GM12878 (cell line): ENCODE measurements at regions not wholly inside any gene's neighbourhood (a gene's known extent, or its start where the extent isn't known, plus 50 kb on each side); places are given as distances from the start of the nearest gene placed in this dataset.

ENCODE experiments used
- ATAC-seq: fragments of 200-7000 bp; cut with Tn5 transposase; 3 replicates; pipeline ENCODE4 v1.9.1; 2020; ENCODE audit warnings: mild to moderate bottlenecking, moderate library complexity
- BruUV-seq: library from RNA; stranded (reverse); fragments of 400-500 nt; replicated peaks from 2 replicates; lab custom pipeline; 2021; lab: Mats Ljungman, UMichigan
- CTCF ChIA-PET: fragments of 300-600 bp; sonication (Branson Sonifier 250); formaldehyde crosslinking; extraction: SDS; loops from one replicate; lab custom pipeline; 2021; ENCODE audit warnings: inconsistent platforms; lab: Yijun Ruan, JAX
- POLR2A ChIA-PET: fragments of 350-600 bp; formaldehyde crosslinking; extraction: SDS; loops from one replicate; lab custom pipeline; 2021; ENCODE audit warnings: inconsistent platforms; lab: Charles Lee
- RAD21 ChIA-PET: fragments of 300-600 bp; sonication (Branson Sonifier 250); formaldehyde crosslinking; loops from one replicate; lab custom pipeline; 2023; ENCODE audit warnings: antibody characterized with exemption; ENCODE audit not compliant: unreplicated experiment; lab: Charles Lee
- SMC1A ChIA-PET: fragments of 300-600 bp; sonication (Branson Sonifier 250); formaldehyde crosslinking; loops from one replicate; lab custom pipeline; 2023; ENCODE audit not compliant: unreplicated experiment, uncharacterized antibody; lab: Charles Lee
- DNase-seq: peaks from one replicate; pipeline ENCODE4 v3.0.0-alpha.2; 2011; ENCODE audit warnings: low read depth, low spot score
- FAIRE-seq: peaks from 3 replicates; lab custom pipeline; 2011; peaks lifted over from hg19 to GRCh38; lab: Jason Lieb, UNC
- H2AFZ ChIP-seq: 2 replicates; pipeline ENCODE4 v1.6.0; 2011; ENCODE audit warnings: low read depth, low read length, control low read depth; ENCODE audit not compliant: control insufficient read depth
- H3K27ac ChIP-seq: 2 replicates; pipeline ENCODE4 v1.5.1; 2011; ENCODE audit warnings: control low read depth; ENCODE audit not compliant: control insufficient read depth, insufficient read depth
- H3K27me3 ChIP-seq, 2 experiments: replicated peaks in 1 of 2; 2 replicates each; pipeline versions ENCODE4 v1.6.0 to v1.6.1; 2011; ENCODE audit warnings: low read length in 1 of 2; ENCODE audit not compliant: control insufficient read depth in 2 of 2, insufficient read depth in 2 of 2
- H3K36me3 ChIP-seq, 2 experiments: 2 replicates each; pipeline ENCODE4 v1.5.1; 2011; ENCODE audit warnings: low read length in 1 of 2; ENCODE audit not compliant: control insufficient read depth in 2 of 2, insufficient read depth in 2 of 2
- H3K4me1 ChIP-seq: 2 replicates; pipeline ENCODE4 v1.6.1; 2011; ENCODE audit warnings: mild to moderate bottlenecking, low read length, moderate library complexity, mixed read lengths; ENCODE audit not compliant: control insufficient read depth, insufficient read depth
- H3K4me2 ChIP-seq: 2 replicates; pipeline ENCODE4 v1.6.0; 2011; ENCODE audit warnings: control low read depth; ENCODE audit not compliant: control insufficient read depth, insufficient read depth
- H3K4me3 ChIP-seq: fragments of 200-600 bp; sonication (generic); 2 replicates; pipeline ENCODE4 v1.5.1; 2016
- H3K79me2 ChIP-seq: 2 replicates; pipeline ENCODE4 v1.6.0; 2011; ENCODE audit warnings: low read length; ENCODE audit not compliant: control insufficient read depth, insufficient read depth
- H3K9ac ChIP-seq: 2 replicates; pipeline ENCODE4 v1.8.0; 2011; ENCODE audit warnings: low read length, control low read depth, mixed read lengths; ENCODE audit not compliant: control insufficient read depth, insufficient read depth
- H3K9me3 ChIP-seq: replicated peaks from 3 replicates; pipeline ENCODE4 v1.5.1; 2011; ENCODE audit warnings: mild to moderate bottlenecking, low read length; ENCODE audit not compliant: control insufficient read depth, insufficient read depth
- H4K20me1 ChIP-seq: 2 replicates; pipeline ENCODE4 v1.6.0; 2011; ENCODE audit not compliant: control insufficient read depth, insufficient read depth
- CREM ChIP-seq: IDR thresholded peaks from 2 replicates; pipeline ENCODE4 v1.6.1; 2014; ENCODE audit warnings: antibody characterized with exemption, low read depth
- ZZZ3 ChIP-seq: IDR thresholded peaks from 2 replicates; pipeline ENCODE4 v1.6.1; 2011; ENCODE audit warnings: low read depth; ENCODE audit not compliant: control insufficient read depth, insufficient read length
- WGBS: methylation state at CpG from one replicate; pipeline ENCODE4 v1.1.6; 2016; ENCODE audit warnings: low lambda C conversion rate; ENCODE audit not compliant: insufficient replicate concordance, insufficient coverage; ENCODE audit errors: missing lambda C conversion rate; 5-methylcytosine and 5-hydroxymethylcytosine counted together
- in situ Hi-C: fragments of 300-500 bp; cut with MboI; formaldehyde crosslinking; loops from 9 replicates; pipeline ENCODE4 v1.14.3; 2018; ENCODE audit warnings: mixed read lengths
- intact Hi-C: fragments of 100-400 bp; cut with micrococcal nuclease; formaldehyde crosslinking; loops from one replicate; pipeline ENCODE4 v1.14.2; 2022; ENCODE audit not compliant: unreplicated experiment
- TF ChIP-seq, protein P1 (sequence below): fragments of 450-650 bp; conservative IDR thresholded peaks from 2 replicates; pipeline ENCODE4 v1.6.1; 2017; ENCODE audit warnings: mild to moderate bottlenecking, moderate library complexity
- TF ChIP-seq, protein P2 (sequence below): fragments of 450-650 bp; IDR thresholded peaks from 2 replicates; pipeline ENCODE4 v1.6.1; 2017; ENCODE audit warnings: mild to moderate bottlenecking, moderate library complexity
- TF ChIP-seq, protein P3 (sequence below): IDR thresholded peaks from 2 replicates; pipeline ENCODE4 v1.6.1; 2012; ENCODE audit warnings: mild to moderate bottlenecking, low read depth, low read length
- TF ChIP-seq, protein P4 (sequence below): fragments of 450-650 bp; IDR thresholded peaks from 2 replicates; pipeline ENCODE4 v1.6.1; 2016; ENCODE audit warnings: mild to moderate bottlenecking

DNA sequence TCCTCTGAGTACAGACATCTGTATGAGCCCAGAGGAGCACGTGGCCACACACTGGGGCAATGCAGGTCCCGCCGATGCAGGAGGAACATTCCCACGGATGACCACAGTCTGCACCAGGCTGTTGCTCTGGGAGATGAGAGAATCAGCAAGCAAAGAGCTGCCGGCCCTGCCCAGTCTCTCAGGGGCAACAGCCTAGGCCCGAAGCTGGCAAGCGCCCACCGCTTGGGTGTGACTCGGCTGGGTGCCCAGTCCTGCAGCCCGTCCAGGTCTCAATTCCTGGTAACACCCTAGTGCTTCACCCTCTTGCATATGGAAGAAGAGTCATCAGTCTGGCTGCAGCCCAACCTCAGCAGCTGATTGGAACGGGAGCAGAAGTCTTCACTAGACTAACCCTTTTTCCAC lies 153.7 kb upstream of the HES1 start (continued):
- TF ChIP-seq, protein P1, sequence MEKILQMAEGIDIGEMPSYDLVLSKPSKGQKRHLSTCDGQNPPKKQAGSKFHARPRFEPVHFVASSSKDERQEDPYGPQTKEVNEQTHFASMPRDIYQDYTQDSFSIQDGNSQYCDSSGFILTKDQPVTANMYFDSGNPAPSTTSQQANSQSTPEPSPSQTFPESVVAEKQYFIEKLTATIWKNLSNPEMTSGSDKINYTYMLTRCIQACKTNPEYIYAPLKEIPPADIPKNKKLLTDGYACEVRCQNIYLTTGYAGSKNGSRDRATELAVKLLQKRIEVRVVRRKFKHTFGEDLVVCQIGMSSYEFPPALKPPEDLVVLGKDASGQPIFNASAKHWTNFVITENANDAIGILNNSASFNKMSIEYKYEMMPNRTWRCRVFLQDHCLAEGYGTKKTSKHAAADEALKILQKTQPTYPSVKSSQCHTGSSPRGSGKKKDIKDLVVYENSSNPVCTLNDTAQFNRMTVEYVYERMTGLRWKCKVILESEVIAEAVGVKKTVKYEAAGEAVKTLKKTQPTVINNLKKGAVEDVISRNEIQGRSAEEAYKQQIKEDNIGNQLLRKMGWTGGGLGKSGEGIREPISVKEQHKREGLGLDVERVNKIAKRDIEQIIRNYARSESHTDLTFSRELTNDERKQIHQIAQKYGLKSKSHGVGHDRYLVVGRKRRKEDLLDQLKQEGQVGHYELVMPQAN = no peak
- TF ChIP-seq, protein P2, sequence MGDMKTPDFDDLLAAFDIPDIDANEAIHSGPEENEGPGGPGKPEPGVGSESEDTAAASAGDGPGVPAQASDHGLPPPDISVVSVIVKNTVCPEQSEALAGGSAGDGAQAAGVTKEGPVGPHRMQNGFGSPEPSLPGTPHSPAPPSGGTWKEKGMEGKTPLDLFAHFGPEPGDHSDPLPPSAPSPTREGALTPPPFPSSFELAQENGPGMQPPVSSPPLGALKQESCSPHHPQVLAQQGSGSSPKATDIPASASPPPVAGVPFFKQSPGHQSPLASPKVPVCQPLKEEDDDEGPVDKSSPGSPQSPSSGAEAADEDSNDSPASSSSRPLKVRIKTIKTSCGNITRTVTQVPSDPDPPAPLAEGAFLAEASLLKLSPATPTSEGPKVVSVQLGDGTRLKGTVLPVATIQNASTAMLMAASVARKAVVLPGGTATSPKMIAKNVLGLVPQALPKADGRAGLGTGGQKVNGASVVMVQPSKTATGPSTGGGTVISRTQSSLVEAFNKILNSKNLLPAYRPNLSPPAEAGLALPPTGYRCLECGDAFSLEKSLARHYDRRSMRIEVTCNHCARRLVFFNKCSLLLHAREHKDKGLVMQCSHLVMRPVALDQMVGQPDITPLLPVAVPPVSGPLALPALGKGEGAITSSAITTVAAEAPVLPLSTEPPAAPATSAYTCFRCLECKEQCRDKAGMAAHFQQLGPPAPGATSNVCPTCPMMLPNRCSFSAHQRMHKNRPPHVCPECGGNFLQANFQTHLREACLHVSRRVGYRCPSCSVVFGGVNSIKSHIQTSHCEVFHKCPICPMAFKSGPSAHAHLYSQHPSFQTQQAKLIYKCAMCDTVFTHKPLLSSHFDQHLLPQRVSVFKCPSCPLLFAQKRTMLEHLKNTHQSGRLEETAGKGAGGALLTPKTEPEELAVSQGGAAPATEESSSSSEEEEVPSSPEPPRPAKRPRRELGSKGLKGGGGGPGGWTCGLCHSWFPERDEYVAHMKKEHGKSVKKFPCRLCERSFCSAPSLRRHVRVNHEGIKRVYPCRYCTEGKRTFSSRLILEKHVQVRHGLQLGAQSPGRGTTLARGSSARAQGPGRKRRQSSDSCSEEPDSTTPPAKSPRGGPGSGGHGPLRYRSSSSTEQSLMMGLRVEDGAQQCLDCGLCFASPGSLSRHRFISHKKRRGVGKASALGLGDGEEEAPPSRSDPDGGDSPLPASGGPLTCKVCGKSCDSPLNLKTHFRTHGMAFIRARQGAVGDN = no peak
- TF ChIP-seq, all 136 proteins: peak for 0

DNA sequence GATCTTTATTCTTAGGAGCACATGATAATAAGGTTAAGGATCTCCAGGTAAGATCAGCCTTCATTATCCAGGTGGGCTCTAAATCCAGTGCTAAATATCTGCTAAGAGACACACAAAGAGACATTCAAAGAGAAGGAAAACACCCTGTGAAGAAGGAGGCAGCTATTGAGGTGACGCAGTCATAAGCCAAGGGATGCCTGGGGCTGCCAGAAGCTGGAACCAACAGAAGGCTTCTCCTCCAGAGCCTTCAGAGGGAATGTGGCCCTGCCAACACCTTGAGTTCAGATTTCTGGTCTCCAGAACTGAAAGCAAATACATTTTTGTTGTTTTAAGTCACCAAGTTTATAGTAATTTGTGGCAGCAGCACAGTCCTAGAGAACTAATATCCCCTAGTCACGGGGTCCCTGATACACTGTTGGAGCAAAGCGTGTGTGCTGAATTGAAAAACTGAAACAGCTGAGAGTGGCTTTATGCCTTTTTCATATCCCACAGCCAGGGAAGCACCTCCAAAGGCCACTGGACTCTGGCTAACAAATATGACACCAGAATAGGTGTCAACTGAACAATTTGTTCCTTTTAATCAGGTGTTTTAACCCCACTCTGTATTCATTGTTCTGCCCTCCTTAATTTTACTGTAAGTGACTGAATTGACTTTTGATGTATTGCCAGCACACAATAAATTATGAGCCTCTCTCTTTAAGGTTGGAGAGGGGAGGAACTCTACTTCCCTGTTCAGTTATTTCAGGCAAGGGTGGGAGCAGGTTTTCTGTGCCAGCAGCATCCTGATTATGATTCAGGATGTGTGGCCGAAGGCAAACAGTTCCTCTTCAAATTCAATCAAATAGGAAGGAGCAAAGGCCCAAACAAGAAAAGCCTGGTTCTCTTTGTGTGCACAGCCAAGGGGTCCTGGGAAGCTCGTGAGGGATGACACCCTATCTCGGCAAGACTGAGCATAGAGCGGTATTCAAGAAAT lies 151.8 kb upstream of the HES1 start:
- Histone ChIP-seq H3K4me3 (no peak overlapping the region), H3K27ac (no peak overlapping the region), H3K36me3 (no peaks in the 10 kb centered on the region), H3K4me2 (no peak overlapping the region), H2AFZ (no peak overlapping the region)
- FAIRE-seq = no peak
- ChIA-PET SMC1A (no interaction called here), POLR2A (no interaction called here), RAD21 (no interaction called here)
- in situ Hi-C loops = no loop called here
- no peak for DNase-seq
- TF ChIP-seq CREM (no peak), ZZZ3 (no peak)
- TF ChIP-seq, protein P3, sequence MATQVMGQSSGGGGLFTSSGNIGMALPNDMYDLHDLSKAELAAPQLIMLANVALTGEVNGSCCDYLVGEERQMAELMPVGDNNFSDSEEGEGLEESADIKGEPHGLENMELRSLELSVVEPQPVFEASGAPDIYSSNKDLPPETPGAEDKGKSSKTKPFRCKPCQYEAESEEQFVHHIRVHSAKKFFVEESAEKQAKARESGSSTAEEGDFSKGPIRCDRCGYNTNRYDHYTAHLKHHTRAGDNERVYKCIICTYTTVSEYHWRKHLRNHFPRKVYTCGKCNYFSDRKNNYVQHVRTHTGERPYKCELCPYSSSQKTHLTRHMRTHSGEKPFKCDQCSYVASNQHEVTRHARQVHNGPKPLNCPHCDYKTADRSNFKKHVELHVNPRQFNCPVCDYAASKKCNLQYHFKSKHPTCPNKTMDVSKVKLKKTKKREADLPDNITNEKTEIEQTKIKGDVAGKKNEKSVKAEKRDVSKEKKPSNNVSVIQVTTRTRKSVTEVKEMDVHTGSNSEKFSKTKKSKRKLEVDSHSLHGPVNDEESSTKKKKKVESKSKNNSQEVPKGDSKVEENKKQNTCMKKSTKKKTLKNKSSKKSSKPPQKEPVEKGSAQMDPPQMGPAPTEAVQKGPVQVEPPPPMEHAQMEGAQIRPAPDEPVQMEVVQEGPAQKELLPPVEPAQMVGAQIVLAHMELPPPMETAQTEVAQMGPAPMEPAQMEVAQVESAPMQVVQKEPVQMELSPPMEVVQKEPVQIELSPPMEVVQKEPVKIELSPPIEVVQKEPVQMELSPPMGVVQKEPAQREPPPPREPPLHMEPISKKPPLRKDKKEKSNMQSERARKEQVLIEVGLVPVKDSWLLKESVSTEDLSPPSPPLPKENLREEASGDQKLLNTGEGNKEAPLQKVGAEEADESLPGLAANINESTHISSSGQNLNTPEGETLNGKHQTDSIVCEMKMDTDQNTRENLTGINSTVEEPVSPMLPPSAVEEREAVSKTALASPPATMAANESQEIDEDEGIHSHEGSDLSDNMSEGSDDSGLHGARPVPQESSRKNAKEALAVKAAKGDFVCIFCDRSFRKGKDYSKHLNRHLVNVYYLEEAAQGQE = no peak
- TF ChIP-seq, protein P4, sequence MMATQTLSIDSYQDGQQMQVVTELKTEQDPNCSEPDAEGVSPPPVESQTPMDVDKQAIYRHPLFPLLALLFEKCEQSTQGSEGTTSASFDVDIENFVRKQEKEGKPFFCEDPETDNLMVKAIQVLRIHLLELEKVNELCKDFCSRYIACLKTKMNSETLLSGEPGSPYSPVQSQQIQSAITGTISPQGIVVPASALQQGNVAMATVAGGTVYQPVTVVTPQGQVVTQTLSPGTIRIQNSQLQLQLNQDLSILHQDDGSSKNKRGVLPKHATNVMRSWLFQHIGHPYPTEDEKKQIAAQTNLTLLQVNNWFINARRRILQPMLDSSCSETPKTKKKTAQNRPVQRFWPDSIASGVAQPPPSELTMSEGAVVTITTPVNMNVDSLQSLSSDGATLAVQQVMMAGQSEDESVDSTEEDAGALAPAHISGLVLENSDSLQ = no peak
- TF ChIP-seq, all 136 proteins: peak for 0
- Histone ChIP-seq H4K20me1 (no peaks in the 10 kb centered on the region), H3K79me2 (no peaks in the 10 kb centered on the region), H3K27me3 (peaks cover 0 to 9% of the 10 kb centered on the region in 2 experiments; a peak in 1 of 4 replicates), H3K9ac (no peak overlapping the region), H3K4me1 (no peaks in the 10 kb centered on the region), H3K9me3 (no peaks in the 10 kb centered on the region)
- intact Hi-C loops = no loop called here
- WGBS = 59% methylated on average over 7 of the region's 7 CpGs
- ATAC-seq = no peak
- no TSS peak for BruUV-seq
- CTCF ChIA-PET = no interaction called here
